H1 (cell line): ENCODE measurements at regions not wholly inside any gene's neighbourhood (a gene's known extent, or its start where the extent isn't known, plus 50 kb on each side); places are given as distances from the start of the nearest gene placed in this dataset.

Experiments
- CBX5 ChIP-seq: fragments of 300-800, 300-1000 bp; sonication (generic); IDR thresholded peaks from 2 replicates; pipeline ENCODE4 v1.7.1; 2016; ENCODE audit warnings: antibody characterized with exemption, low read length, low read depth
- HDAC6 ChIP-seq: IDR thresholded peaks from one replicate; pipeline ENCODE4 v1.7.1; 2012; ENCODE audit warnings: low read depth, mild to moderate bottlenecking, inconsistent platforms, low read length, moderate library complexity
- SUZ12 ChIP-seq: fragments of 200-600 bp; sonication (generic); IDR thresholded peaks from 2 replicates; pipeline ENCODE4 v1.6.1; 2012; ENCODE audit warnings: mild to moderate bottlenecking, inconsistent platforms, low read length, moderate library complexity, mixed read lengths
- TBP ChIP-seq: IDR thresholded peaks from 2 replicates; pipeline ENCODE4 v1.6.1; 2011; ENCODE audit warnings: low read depth, low read length, improper control_type of control experiment

DNA sequence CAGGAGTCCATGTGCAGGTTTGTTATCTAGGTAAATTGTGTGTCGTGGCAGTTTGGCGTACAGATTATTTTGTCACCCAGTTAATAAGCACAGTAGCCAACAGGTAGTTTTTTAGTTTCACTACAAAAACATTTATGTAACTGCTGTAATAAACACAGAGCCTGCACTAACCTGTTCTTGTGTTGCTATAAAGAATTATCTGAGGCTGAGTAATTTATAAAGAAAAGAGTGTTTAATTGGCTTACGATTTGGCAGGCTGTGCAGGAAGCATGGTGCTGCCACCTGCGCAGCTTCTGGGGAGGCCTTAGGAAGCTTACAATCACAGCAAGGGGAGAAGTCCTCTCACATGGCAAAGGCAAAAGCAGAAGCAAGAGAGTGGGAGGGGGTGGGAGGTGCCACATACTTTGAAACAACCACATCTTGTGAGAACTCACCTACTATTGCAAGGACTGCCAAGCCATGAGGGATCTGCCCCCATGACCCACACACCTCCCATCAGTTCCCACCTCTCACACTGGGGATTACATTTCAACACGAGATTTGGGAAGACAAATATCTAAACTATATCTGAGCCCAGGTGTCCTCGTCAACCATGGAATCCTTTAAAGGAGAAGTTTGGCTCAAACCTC is 266.4 kb upstream of the GRIP1 start (continued):
- TF ChIP-seq CBX5 (no peak), SUZ12 (no peak), TBP (no peak), HDAC6 (no peak)
